CD8-positive, alpha-beta memory T cell (primary cell): ENCODE measurements at regions not wholly inside any gene's neighbourhood (a gene's known extent, or its start where the extent isn't known, plus 50 kb on each side); places are given as distances from the start of the nearest gene placed in this dataset.
A peak's percentile ranks its signal among the peaks of the same experiment; 100 is the strongest.

Source experiments
- CTCF ChIA-PET: fragments of 350-600 bp; sonication (Branson Sonifier 250); formaldehyde crosslinking; loops from one replicate; lab custom pipeline; 2021; ENCODE audit warnings: antibody characterized with exemption; lab: Charles Lee
- POLR2A ChIA-PET: fragments of 350-600 bp; sonication (Branson Sonifier 250); formaldehyde crosslinking; loops from one replicate; lab custom pipeline; 2021; ENCODE audit warnings: antibody characterized with exemption; lab: Charles Lee
- DNase-seq, 5 donors: peaks; one replicate each; pipeline versions ENCODE4 v3.0.0 to v3.0.0-alpha.2; 2020 to 2022; ENCODE audit warnings: mixed read lengths in 1 of 5
- H3K27ac ChIP-seq: one replicate; pipeline ENCODE4 v1.7.0; 2013; ENCODE audit warnings: low read depth, mild to moderate bottlenecking, low read length, moderate library complexity
- H3K27me3 ChIP-seq: 2 replicates; pipeline ENCODE4 v1.7.0; 2013; ENCODE audit warnings: low read length, mild to moderate bottlenecking; ENCODE audit not compliant: insufficient read depth, poor library complexity, severe bottlenecking
- H3K36me3 ChIP-seq: 2 replicates; pipeline ENCODE4 v1.7.0; 2013; ENCODE audit warnings: mild to moderate bottlenecking, low read length, moderate library complexity; ENCODE audit not compliant: insufficient read depth
- H3K4me1 ChIP-seq: 2 replicates; pipeline ENCODE4 v1.7.0; 2013; ENCODE audit warnings: mild to moderate bottlenecking, low read length, moderate library complexity; ENCODE audit not compliant: insufficient read depth
- H3K4me3 ChIP-seq: 2 replicates; pipeline ENCODE4 v1.7.0; 2013; ENCODE audit warnings: mild to moderate bottlenecking, low read length
- H3K9me3 ChIP-seq: 2 replicates; pipeline ENCODE4 v1.7.0; 2013; ENCODE audit warnings: mild to moderate bottlenecking, low read length
- H3K27ac Mint-ChIP-seq, 8 donors: one replicate each; pipeline ENCODE4 v1.8.0; 2020 to 2021; ENCODE audit warnings: mixed read lengths in 8 of 8, mild to moderate bottlenecking in 6 of 8, inconsistent platforms in 3 of 8, moderate library complexity in 3 of 8
- H3K27me3 Mint-ChIP-seq, 2 donors: one replicate each; pipeline ENCODE4 v1.8.0; 2020 to 2021; ENCODE audit warnings: mixed read lengths in 2 of 2, mild to moderate bottlenecking in 1 of 2, moderate library complexity in 1 of 2
- H3K36me3 Mint-ChIP-seq, 3 donors: one replicate each; pipeline ENCODE4 v1.8.0; 2020 to 2021; ENCODE audit warnings: mixed read lengths in 3 of 3, inconsistent platforms in 1 of 3, mild to moderate bottlenecking in 1 of 3
- H3K4me1 Mint-ChIP-seq, 3 donors: one replicate each; pipeline ENCODE4 v1.8.0; 2020 to 2021; ENCODE audit warnings: mixed read lengths in 3 of 3, inconsistent platforms in 1 of 3, mild to moderate bottlenecking in 1 of 3
- H3K4me3 Mint-ChIP-seq, 7 donors: one replicate each; pipeline ENCODE4 v1.8.0; 2020 to 2021; ENCODE audit warnings: mixed read lengths in 7 of 7, mild to moderate bottlenecking in 6 of 7, moderate library complexity in 4 of 7, inconsistent platforms in 2 of 7
- H3K9me3 Mint-ChIP-seq, 5 donors: one replicate each; pipeline ENCODE4 v1.8.0; 2020 to 2022; ENCODE audit warnings: mixed read lengths in 5 of 5, mild to moderate bottlenecking in 3 of 5, moderate library complexity in 2 of 5, inconsistent platforms in 1 of 5

DNA sequence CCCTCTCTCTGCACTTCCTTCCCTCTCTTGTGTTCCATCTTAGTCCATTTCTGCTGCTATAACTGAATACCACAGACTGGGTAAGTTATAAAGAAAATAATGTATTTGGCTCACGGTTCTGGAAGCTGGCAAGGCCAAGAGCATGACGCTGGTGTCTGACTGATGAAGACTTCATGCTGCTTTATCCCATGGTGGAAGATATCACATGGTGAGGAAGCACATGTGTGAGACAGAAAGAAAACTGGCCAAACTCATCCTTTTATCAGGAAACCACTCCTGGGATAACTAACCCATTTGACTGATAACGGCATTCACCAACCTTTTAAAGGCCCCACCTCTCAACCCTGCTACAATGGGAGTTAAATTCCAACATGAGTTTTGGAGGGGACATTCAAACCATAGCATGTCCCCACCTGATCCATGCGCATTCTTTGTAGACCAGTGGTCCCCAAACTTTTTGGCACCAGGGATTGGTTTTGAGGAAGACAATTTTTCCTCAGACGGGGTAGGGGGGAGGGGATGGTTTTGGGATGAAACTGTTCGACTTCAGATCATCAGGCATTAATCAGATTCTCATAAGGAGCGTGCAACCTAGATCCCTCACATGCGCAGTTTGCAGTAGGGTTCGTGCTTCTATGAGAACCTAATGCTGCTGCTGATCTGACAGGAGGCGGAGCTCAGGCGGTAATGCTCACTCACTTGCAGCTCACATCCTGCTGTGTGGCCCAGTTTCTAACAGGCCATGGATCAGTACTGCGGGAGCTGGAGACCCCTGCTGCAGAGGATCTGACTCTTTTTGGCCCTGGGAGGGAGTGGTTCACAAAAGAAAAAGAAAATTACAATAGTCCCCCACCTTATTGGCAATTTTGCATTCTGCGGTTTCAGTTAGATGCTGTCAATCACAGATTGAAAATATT is 61.6 kb upstream of the SMOX start:
- H3K4me1 ChIP-seq = peaks cover 26% of the 10 kb centered on the region
- no peaks in the 10 kb centered on the region for H3K27me3 ChIP-seq
- Mint-ChIP-seq H3K36me3 (peaks cover 1 to 4% (median 3%) of the 10 kb centered on the region in 3 donors), H3K9me3 (peaks cover 0 to 4% (median 0%) of the 10 kb centered on the region in 5 donors), H3K4me1 (peaks cover 29 to 37% (median 37%) of the 10 kb centered on the region in 3 donors), H3K27ac (peak overlapping the region in 1 of 8 donors; percentile 17), H3K27me3 (peaks cover 2 to 3% of the 10 kb centered on the region in 2 donors), H3K4me3 (peak overlapping the region in 2 of 7 donors; percentile 20 to 26)
- ChIA-PET CTCF (interaction anchor here (1.8 to 4.9 kb wide), 5 partner anchors 77 to 410 kb away, joined by 4 to 65 read pairs (median 10); partner anchors contain the start of gene RNF24), POLR2A (interaction anchor here (0.7 kb wide), 1 partner anchor 295 kb away, joined by 3 read pairs; no protein-coding TSS in a partner anchor)
- DNase-seq = no peak
- no peaks in the 10 kb centered on the region for H3K9me3 ChIP-seq
- H3K36me3 ChIP-seq = no peaks in the 10 kb centered on the region
- no peak overlapping the region for H3K4me3 ChIP-seq
- no peak overlapping the region for H3K27ac ChIP-seq

DNA sequence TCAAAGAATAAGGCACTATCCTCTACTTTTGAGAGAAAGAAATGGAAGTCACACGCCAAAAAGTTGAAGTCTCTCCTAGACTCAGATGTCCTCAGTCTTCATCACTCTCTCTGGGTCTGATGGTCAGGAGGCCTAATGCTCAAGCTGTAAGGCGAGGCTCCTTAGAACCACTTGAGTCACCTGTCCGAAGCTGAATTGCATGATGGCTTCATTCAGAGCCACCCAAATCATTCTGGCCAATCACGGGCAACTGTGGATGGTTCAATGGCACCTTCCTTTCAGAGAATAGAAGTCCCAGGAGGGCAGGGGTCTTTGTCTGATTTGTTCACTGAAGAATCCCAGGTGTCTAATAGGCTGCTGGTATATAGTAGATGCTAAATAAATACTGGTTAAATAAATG is 63.9 kb upstream of the SMOX start:
- Histone ChIP-seq H3K27ac (no peak overlapping the region), H3K9me3 (no peaks in the 10 kb centered on the region), H3K36me3 (no peaks in the 10 kb centered on the region), H3K4me3 (no peak overlapping the region), H3K4me1 (peaks cover 28% of the 10 kb centered on the region), H3K27me3 (no peaks in the 10 kb centered on the region)
- Mint-ChIP-seq H3K4me3 (peak overlapping the region in 2 of 7 donors; percentile 67 to 74), H3K4me1 (peaks cover 30 to 42% (median 40%) of the 10 kb centered on the region in 3 donors), H3K9me3 (peaks cover 0 to 5% (median 4%) of the 10 kb centered on the region in 5 donors), H3K36me3 (peaks cover 1 to 4% (median 3%) of the 10 kb centered on the region in 3 donors), H3K27ac (peak overlapping the region in 5 of 8 donors; percentile 34 to 80 (median 70)), H3K27me3 (peaks cover 0 to 4% of the 10 kb centered on the region in 2 donors)
- DNase-seq = no peak
- ChIA-PET CTCF (interaction anchor here (0.6 to 4.9 kb wide), 37 partner anchors 8 to 412 kb away, joined by 3 to 65 read pairs (median 5); partner anchors contain the start of gene RNF24), POLR2A (interaction anchor here (0.9 to 1.5 kb wide), 3 partner anchors 47 to 332 kb away, joined by 4 read pairs; partner anchors contain the start of gene RNF24)

DNA sequence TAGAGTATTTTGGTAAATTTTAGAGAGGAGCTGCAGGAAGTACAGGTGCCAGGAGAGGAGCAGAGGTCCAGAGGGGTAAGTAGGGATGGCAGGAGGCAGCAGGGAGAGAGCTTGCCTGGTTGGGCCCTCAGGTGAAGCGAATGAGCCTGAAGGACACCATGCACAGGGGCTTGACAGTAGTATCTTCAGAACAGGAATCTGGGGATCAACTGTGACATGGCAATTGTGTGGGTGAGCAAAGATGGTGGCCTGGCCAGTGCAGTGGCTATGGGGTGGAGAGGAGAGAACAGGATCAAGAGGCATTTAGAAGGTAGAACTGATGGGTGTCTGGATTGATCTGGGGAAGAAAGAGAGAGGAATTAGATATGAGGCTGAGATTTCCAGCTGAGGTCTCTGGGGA is 64.5 kb upstream of the SMOX start:
- no peak for DNase-seq
- Histone ChIP-seq H3K27ac (peak overlapping the region; percentile 14), H3K27me3 (no peaks in the 10 kb centered on the region), H3K4me1 (peaks cover 28% of the 10 kb centered on the region), H3K36me3 (no peaks in the 10 kb centered on the region), H3K9me3 (no peaks in the 10 kb centered on the region), H3K4me3 (no peak overlapping the region)
- CTCF ChIA-PET = interaction anchor here (1.1 to 4.9 kb wide), 13 partner anchors 12 to 411 kb away, joined by 3 to 65 read pairs (median 4); partner anchors contain the start of genes CENPB and RNF24
- Mint-ChIP-seq H3K4me3 (peak overlapping the region in 4 of 7 donors; percentile 6 to 67 (median 23)), H3K4me1 (peaks cover 30 to 42% (median 40%) of the 10 kb centered on the region in 3 donors), H3K27me3 (peaks cover 0 to 4% of the 10 kb centered on the region in 2 donors), H3K36me3 (peaks cover 1 to 4% (median 3%) of the 10 kb centered on the region in 3 donors), H3K27ac (peak overlapping the region in 7 of 8 donors; percentile 31 to 85 (median 70)), H3K9me3 (peaks cover 0 to 5% (median 4%) of the 10 kb centered on the region in 5 donors)
- POLR2A ChIA-PET = interaction anchor here (0.6 to 1.5 kb wide), 3 partner anchors 46 to 331 kb away, joined by 3 to 4 read pairs (median 3); no protein-coding TSS in a partner anchor

DNA sequence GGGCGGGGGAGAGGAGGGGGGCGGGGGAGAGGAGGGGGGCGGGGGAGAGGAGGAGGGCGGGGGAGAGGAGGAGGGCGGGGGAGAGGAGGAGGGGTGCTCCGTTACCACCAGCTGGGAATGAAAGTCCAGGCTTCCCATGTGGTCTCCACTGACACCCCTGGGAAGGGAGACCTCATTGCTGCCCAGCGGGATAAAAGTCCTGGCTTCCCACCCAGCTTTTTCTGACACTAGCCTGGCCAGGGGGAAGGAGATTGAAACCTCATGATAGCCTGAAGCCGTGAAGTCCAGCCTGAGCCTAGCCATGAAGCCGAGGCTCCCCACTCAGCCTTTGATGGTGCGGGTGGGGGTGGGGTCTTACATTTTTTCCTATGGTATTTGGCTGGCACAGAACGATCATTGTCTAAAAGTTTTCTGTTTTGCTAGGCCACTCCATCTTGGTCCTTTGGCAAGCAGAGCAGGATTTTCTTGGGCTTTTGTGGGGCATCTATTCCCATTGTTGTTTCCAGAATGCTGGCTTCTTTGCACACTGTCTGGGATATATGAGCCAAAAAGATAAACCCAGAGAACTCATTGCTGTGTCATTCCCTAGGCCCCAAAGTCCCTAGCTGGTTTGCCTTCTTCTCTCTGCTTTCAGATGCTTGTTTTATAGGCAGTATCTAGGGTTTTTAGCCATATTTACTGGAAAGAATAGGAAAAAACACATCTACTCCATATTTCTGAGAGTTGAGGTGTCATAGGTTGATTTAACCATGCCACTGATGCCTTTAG is 65.3 kb upstream of the SMOX start:
- H3K9me3 ChIP-seq = no peaks in the 10 kb centered on the region
- H3K36me3 ChIP-seq = no peaks in the 10 kb centered on the region
- Mint-ChIP-seq H3K36me3 (peaks cover 1 to 4% (median 3%) of the 10 kb centered on the region in 3 donors), H3K4me1 (peaks cover 35 to 49% (median 46%) of the 10 kb centered on the region in 3 donors), H3K27ac (peak overlapping the region in 6 of 8 donors; percentile 31 to 83 (median 48)), H3K4me3 (peak overlapping the region in 5 of 7 donors; percentile 6 to 51 (median 39)), H3K9me3 (peaks cover 0 to 5% (median 4%) of the 10 kb centered on the region in 5 donors), H3K27me3 (peaks cover 0 to 4% of the 10 kb centered on the region in 2 donors)
- H3K4me1 ChIP-seq = peaks cover 28% of the 10 kb centered on the region
- H3K27ac ChIP-seq = peak overlapping the region; percentile 14
- H3K27me3 ChIP-seq = no peaks in the 10 kb centered on the region
- ChIA-PET POLR2A (interaction anchor here (0.6 to 1.2 kb wide), 5 partner anchors 32 to 316 kb away, joined by 3 to 4 read pairs (median 4); partner anchors contain the start of genes ADISSP and AP5S1), CTCF (interaction anchor here (0.9 to 4.9 kb wide), 8 partner anchors 12 to 297 kb away, joined by 3 to 65 read pairs (median 4); partner anchors contain the start of genes CENPB and RNF24)
- DNase-seq = no peak
- no peak overlapping the region for H3K4me3 ChIP-seq

DNA sequence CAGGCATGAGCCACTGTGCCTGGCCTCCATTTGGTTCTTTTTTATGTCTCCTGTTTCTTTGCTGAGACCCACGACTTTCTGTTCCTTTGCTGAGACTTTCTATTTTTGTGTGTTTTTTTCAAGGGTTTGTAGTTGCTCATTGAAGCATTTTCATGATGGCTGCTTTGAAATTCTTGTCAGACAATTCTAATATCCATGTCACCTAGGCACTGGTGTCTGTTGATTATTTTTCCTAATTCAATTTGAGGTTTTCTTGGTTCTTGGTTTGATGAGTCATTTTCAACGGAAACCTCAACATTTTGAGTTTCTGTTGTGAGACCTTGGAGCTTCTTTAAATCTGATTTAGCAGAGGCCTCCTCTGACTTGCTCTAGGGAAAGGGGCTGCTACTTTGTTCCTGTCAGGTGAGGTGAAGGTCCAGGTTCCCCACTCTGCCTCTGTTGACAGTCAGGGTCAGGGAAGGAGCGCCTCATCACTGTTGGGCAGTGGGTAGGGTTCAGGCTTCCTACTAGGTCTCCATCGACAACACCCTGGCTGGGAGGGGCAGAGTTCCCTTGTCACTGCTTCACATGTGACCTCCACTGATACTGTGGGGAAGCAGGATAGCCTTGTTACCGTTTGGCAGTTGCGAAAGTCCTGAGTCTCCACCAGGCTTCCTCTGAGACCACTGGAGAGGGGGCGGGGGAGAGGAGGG is 66.1 kb upstream of the SMOX start:
- peak overlapping the region; percentile 45 to 96 (median 79) for H3K27ac Mint-ChIP-seq
- peaks cover 35 to 50% (median 49%) of the 10 kb centered on the region in 3 donors for H3K4me1 Mint-ChIP-seq
- H3K27me3 ChIP-seq = no peaks in the 10 kb centered on the region
- peaks cover 0 to 4% of the 10 kb centered on the region in 2 donors for H3K27me3 Mint-ChIP-seq
- peak overlapping the region in 6 of 7 donors; percentile 28 to 87 (median 56) for H3K4me3 Mint-ChIP-seq
- CTCF ChIA-PET = interaction anchor here (0.9 to 4.9 kb wide), 5 partner anchors 11 to 228 kb away, joined by 3 to 65 read pairs (median 4); partner anchors contain the start of gene RNF24
- peak overlapping the region; percentile 18 for H3K4me3 ChIP-seq
- H3K36me3 Mint-ChIP-seq = peaks cover 1 to 4% (median 3%) of the 10 kb centered on the region in 3 donors
- H3K9me3 ChIP-seq = no peaks in the 10 kb centered on the region
- peaks cover 28% of the 10 kb centered on the region for H3K4me1 ChIP-seq
- H3K27ac ChIP-seq = peak overlapping the region; percentile 57
- peak in 3 of 5 donors; percentile 12 to 64 (median 60) for DNase-seq
- peaks cover 0 to 5% (median 4%) of the 10 kb centered on the region in 5 donors for H3K9me3 Mint-ChIP-seq
- H3K36me3 ChIP-seq = no peaks in the 10 kb centered on the region
- POLR2A ChIA-PET = interaction anchor here (0.6 to 1.0 kb wide), 5 partner anchors 32 to 315 kb away, joined by 3 to 4 read pairs (median 4); partner anchors contain the start of genes ADISSP and AP5S1

DNA sequence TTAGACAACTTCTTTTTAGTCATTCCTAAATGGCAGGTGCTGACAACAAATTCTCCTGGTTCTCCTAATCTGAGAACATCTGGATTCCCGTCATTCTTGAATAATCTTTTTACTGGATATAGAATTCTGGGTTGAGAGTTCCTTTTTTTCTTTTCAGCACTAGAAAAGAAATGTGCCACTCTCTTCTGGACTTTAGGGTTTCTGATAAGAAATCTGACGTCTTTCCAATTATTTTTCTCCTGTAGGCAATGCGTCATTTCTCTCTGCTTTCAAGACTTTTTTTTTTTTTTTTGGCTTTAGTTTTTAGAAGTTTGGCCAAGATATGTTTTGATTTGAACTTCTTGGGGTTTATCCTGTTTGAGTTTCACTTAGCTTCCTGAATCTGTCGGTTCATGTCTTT is 66.1 kb upstream of the RNF24 start:
- Mint-ChIP-seq H3K4me1 (peaks cover 35 to 50% (median 49%) of the 10 kb centered on the region in 3 donors), H3K4me3 (no peak overlapping the region), H3K27ac (peak overlapping the region in 1 of 8 donors; percentile 32), H3K36me3 (peaks cover 1 to 4% (median 3%) of the 10 kb centered on the region in 3 donors), H3K9me3 (peaks cover 0 to 5% (median 4%) of the 10 kb centered on the region in 5 donors), H3K27me3 (peaks cover 0 to 4% of the 10 kb centered on the region in 2 donors)
- Histone ChIP-seq H3K4me3 (no peak overlapping the region), H3K27ac (no peak overlapping the region), H3K36me3 (no peaks in the 10 kb centered on the region), H3K4me1 (peaks cover 28% of the 10 kb centered on the region), H3K9me3 (no peaks in the 10 kb centered on the region), H3K27me3 (no peaks in the 10 kb centered on the region)
- CTCF ChIA-PET = no interaction called here
- POLR2A ChIA-PET = no interaction called here
- DNase-seq = no peak
